Liver (tissue), 8 donors: ENCODE measurements at regions not wholly inside any gene's neighbourhood (a gene's known extent, or its start where the extent isn't known, plus 50 kb on each side); places are given as distances from the start of the nearest gene placed in this dataset.

Experiments
- DNase-seq: peaks from one replicate; pipeline ENCODE4 v3.0.0-alpha.2; 2017; ENCODE audit warnings: low spot score
- H3K27ac ChIP-seq, 2 donors: one replicate each; pipeline ENCODE4 v1.7.0; 2013; ENCODE audit warnings: inconsistent platforms in 2 of 2, low read length in 2 of 2, control low read depth in 1 of 2, low read depth in 1 of 2, mild to moderate bottlenecking in 1 of 2
- H3K27me3 ChIP-seq, 4 donors: one replicate each; pipeline versions ENCODE4 v1.6.1 to v1.7.0; 2013; ENCODE audit warnings: low read length in 3 of 4, inconsistent platforms in 1 of 4, mild to moderate bottlenecking in 1 of 4, moderate library complexity in 1 of 4; ENCODE audit not compliant: control insufficient read depth in 4 of 4, insufficient read depth in 4 of 4
- H3K36me3 ChIP-seq, 4 donors: one replicate each; pipeline versions ENCODE4 v1.6.1 to v1.7.0; 2013; ENCODE audit warnings: low read length in 3 of 4, mild to moderate bottlenecking in 3 of 4, low read depth in 1 of 4, moderate library complexity in 1 of 4; ENCODE audit not compliant: control insufficient read depth in 4 of 4, insufficient read depth in 3 of 4
- H3K4me1 ChIP-seq, 4 donors: one replicate each; pipeline versions ENCODE4 v1.6.1 to v1.7.0; 2013; ENCODE audit warnings: low read length in 3 of 4, mild to moderate bottlenecking in 3 of 4, moderate library complexity in 1 of 4; ENCODE audit not compliant: control insufficient read depth in 4 of 4, insufficient read depth in 4 of 4
- H3K4me3 ChIP-seq, 3 donors: one replicate each; pipeline versions ENCODE4 v1.6.1 to v1.7.0; 2013; ENCODE audit warnings: low read length in 3 of 3, control low read depth in 1 of 3, low read depth in 1 of 3, mild to moderate bottlenecking in 1 of 3
- H3K9ac ChIP-seq, 2 donors: one replicate each; pipeline ENCODE4 v1.7.0; 2013; ENCODE audit warnings: low read length in 2 of 2, mild to moderate bottlenecking in 2 of 2, moderate library complexity in 2 of 2, control low read depth in 1 of 2, low read depth in 1 of 2
- H3K9me3 ChIP-seq, 4 donors: one replicate each; pipeline versions ENCODE4 v1.6.1 to v1.7.0; 2013; ENCODE audit warnings: low read length in 3 of 4; ENCODE audit not compliant: control insufficient read depth in 4 of 4
- ATF3 ChIP-seq: IDR thresholded peaks from 2 replicates; pipeline ENCODE4 v1.6.1; 2016; ENCODE audit warnings: antibody characterized with exemption
- EGR1 ChIP-seq, 2 donors: IDR thresholded peaks; 2 replicates each; pipeline ENCODE4 v1.6.1; 2016 to 2018; ENCODE audit warnings: antibody characterized with exemption in 2 of 2, low read depth in 2 of 2
- FOXA2 ChIP-seq: IDR thresholded peaks from 2 replicates; pipeline ENCODE4 v1.6.1; 2016; ENCODE audit warnings: antibody characterized with exemption
- GABPA ChIP-seq, 2 donors: IDR thresholded peaks in 1 of 2; conservative IDR thresholded peaks in 1 of 2; 2 replicates each; pipeline ENCODE4 v1.6.1; 2016; ENCODE audit warnings: antibody characterized with exemption in 2 of 2, mild to moderate bottlenecking in 1 of 2, moderate library complexity in 1 of 2
- HNF4A ChIP-seq, 2 donors: conservative IDR thresholded peaks; 2 replicates each; pipeline ENCODE4 v1.6.1; 2016; ENCODE audit warnings: antibody characterized with exemption in 2 of 2, mild to moderate bottlenecking in 2 of 2
- HNF4G ChIP-seq: IDR thresholded peaks from 2 replicates; pipeline ENCODE4 v1.6.1; 2016; ENCODE audit warnings: antibody characterized with exemption
- JUND ChIP-seq, 2 donors: IDR thresholded peaks; 2 replicates each; pipeline ENCODE4 v1.6.1; 2016; ENCODE audit warnings: antibody characterized with exemption in 2 of 2
- NR2F2 ChIP-seq: IDR thresholded peaks from 2 replicates; pipeline ENCODE4 v1.6.1; 2016; ENCODE audit warnings: antibody characterized with exemption
- RAD21 ChIP-seq, 2 donors: IDR thresholded peaks; 2 replicates each; pipeline ENCODE4 v1.6.1; 2016; ENCODE audit warnings: antibody characterized with exemption in 2 of 2, mild to moderate bottlenecking in 2 of 2
- RXRA ChIP-seq, 2 donors: IDR thresholded peaks; 2 replicates each; pipeline ENCODE4 v1.6.1; 2017 to 2018; ENCODE audit warnings: antibody characterized with exemption in 2 of 2, mild to moderate bottlenecking in 1 of 2
- TAF1 ChIP-seq: conservative IDR thresholded peaks from 2 replicates; pipeline ENCODE4 v1.6.1; 2016; ENCODE audit warnings: antibody characterized with exemption, mild to moderate bottlenecking
- YY1 ChIP-seq: IDR thresholded peaks from 2 replicates; pipeline ENCODE4 v1.6.1; 2016; ENCODE audit warnings: antibody characterized with exemption, mild to moderate bottlenecking
- ZBTB33 ChIP-seq: IDR thresholded peaks from 2 replicates; pipeline ENCODE4 v1.6.1; 2016; ENCODE audit warnings: antibody characterized with exemption
- WGBS: extraction: QIAGEN DNeasy Blood & Tissue Kit; methylation state at CpG from one replicate; pipeline ENCODE4 v1.1.7; 2013; 5-methylcytosine and 5-hydroxymethylcytosine counted together
- TF ChIP-seq, protein P1 (sequence below): IDR thresholded peaks from 2 replicates; pipeline ENCODE4 v1.6.1; 2016; ENCODE audit warnings: antibody characterized with exemption, mild to moderate bottlenecking
- TF ChIP-seq, protein P2 (sequence below): IDR thresholded peaks from 2 replicates; pipeline ENCODE4 v1.6.1; 2016; ENCODE audit warnings: antibody characterized with exemption
- TF ChIP-seq, protein P3 (sequence below): fragments of 150-350 bp; IDR thresholded peaks from 2 replicates; pipeline ENCODE4 v1.5.1; 2017; ENCODE audit warnings: improper control_type of control experiment, low read depth, low read length; ENCODE audit not compliant: missing input control
- donor health status: healthy.
- donor health status: healthy.
- donor health status: healthy.
- donor health status: healthy.
- donor health status: healthy.

GRCh38 chr1:22216966-22217365 lies 74.1 kb upstream of the WNT4 start:
- H3K27ac ChIP-seq = no peak overlapping the region
- no peaks in the 10 kb centered on the region for H3K36me3 ChIP-seq
- H3K4me1 ChIP-seq = no peaks in the 10 kb centered on the region
- H3K9ac ChIP-seq = no peak overlapping the region
- no peak overlapping the region for H3K4me3 ChIP-seq
- WGBS = 94% methylated on average over 3 of the region's 3 CpGs
- peaks cover 0 to 3% (median 0%) of the 10 kb centered on the region in 4 donors for H3K9me3 ChIP-seq
- TF ChIP-seq TAF1 (no peak), ZBTB33 (no peak), NR2F2 (no peak), RAD21 (IDR thresholded peaks at IDR 0.05) (no peak), RXRA (IDR thresholded peaks at IDR 0.05) (no peak), HNF4G (no peak), ATF3 (no peak), JUND (IDR thresholded peaks at IDR 0.05) (no peak), HNF4A (conservative IDR thresholded peaks at IDR 0.05) (no peak), FOXA2 (no peak), YY1 (no peak), GABPA (IDR thresholded peaks at IDR 0.05 in 1 of 2, conservative IDR thresholded peaks at IDR 0.05 in 1 of 2) (no peak), EGR1 (IDR thresholded peaks at IDR 0.05; ENCODE audit: low read depth in 2 of 2) (no peak)
- TF ChIP-seq, protein P1, sequence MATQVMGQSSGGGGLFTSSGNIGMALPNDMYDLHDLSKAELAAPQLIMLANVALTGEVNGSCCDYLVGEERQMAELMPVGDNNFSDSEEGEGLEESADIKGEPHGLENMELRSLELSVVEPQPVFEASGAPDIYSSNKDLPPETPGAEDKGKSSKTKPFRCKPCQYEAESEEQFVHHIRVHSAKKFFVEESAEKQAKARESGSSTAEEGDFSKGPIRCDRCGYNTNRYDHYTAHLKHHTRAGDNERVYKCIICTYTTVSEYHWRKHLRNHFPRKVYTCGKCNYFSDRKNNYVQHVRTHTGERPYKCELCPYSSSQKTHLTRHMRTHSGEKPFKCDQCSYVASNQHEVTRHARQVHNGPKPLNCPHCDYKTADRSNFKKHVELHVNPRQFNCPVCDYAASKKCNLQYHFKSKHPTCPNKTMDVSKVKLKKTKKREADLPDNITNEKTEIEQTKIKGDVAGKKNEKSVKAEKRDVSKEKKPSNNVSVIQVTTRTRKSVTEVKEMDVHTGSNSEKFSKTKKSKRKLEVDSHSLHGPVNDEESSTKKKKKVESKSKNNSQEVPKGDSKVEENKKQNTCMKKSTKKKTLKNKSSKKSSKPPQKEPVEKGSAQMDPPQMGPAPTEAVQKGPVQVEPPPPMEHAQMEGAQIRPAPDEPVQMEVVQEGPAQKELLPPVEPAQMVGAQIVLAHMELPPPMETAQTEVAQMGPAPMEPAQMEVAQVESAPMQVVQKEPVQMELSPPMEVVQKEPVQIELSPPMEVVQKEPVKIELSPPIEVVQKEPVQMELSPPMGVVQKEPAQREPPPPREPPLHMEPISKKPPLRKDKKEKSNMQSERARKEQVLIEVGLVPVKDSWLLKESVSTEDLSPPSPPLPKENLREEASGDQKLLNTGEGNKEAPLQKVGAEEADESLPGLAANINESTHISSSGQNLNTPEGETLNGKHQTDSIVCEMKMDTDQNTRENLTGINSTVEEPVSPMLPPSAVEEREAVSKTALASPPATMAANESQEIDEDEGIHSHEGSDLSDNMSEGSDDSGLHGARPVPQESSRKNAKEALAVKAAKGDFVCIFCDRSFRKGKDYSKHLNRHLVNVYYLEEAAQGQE = no peak
- TF ChIP-seq, protein P2, sequence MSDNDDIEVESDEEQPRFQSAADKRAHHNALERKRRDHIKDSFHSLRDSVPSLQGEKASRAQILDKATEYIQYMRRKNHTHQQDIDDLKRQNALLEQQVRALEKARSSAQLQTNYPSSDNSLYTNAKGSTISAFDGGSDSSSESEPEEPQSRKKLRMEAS = no peak
- TF ChIP-seq, protein P3, sequence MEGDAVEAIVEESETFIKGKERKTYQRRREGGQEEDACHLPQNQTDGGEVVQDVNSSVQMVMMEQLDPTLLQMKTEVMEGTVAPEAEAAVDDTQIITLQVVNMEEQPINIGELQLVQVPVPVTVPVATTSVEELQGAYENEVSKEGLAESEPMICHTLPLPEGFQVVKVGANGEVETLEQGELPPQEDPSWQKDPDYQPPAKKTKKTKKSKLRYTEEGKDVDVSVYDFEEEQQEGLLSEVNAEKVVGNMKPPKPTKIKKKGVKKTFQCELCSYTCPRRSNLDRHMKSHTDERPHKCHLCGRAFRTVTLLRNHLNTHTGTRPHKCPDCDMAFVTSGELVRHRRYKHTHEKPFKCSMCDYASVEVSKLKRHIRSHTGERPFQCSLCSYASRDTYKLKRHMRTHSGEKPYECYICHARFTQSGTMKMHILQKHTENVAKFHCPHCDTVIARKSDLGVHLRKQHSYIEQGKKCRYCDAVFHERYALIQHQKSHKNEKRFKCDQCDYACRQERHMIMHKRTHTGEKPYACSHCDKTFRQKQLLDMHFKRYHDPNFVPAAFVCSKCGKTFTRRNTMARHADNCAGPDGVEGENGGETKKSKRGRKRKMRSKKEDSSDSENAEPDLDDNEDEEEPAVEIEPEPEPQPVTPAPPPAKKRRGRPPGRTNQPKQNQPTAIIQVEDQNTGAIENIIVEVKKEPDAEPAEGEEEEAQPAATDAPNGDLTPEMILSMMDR = no peak
- H3K27me3 ChIP-seq = peaks cover 0 to 5% (median 0%) of the 10 kb centered on the region in 4 donors
- no peak for DNase-seq
